ENCODE measurements at regions not wholly inside any gene's neighbourhood (a gene's known extent, or its start where the extent isn't known, plus 50 kb on each side); places are given as distances from the start of the nearest gene placed in this dataset.

DNA sequence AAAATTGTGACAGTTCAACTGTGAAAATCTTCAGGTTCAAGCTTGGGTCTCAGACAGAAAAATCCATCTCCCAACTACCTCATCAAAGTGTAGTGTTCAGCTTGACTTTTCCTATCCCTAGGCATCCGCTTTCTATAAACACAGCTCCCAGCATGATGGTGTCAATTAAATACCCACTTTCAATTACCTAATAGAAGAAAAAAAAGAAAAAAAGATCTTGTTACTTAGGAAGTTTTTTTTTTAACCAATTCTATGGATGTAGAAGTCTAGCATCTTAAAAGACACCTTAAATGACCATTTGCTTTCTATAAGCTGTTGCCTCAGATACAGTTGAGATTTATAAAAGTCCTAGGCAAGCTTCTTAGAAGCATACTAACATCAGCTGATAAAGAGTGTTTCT lies 244.1 kb upstream of the MTNR1B start:
- Histone ChIP-seq H3K9me3 (ENCODE audit: control insufficient read depth, low read depth, low read length) (no peaks in the 10 kb centered on the region), H4K8ac (replicated peaks; ENCODE audit: insufficient read length, low read depth, low read length) (no peak overlapping the region), H3K4me2 (ENCODE audit: insufficient read depth, insufficient read length, low read length) (no peak overlapping the region), H3K18ac (ENCODE audit: insufficient read length, low read depth, low read length) (no peak overlapping the region), H3K4me1 (ENCODE audit: insufficient read depth, low read length) (no peaks in the 10 kb centered on the region), H3K79me1 (ENCODE audit: insufficient read depth, low read depth, low read length, poor library complexity, severe bottlenecking) (no peaks in the 10 kb centered on the region), H3K4ac (ENCODE audit: low read depth, low read length) (no peak overlapping the region), H2BK15ac (ENCODE audit: low read depth, low read length) (no peak overlapping the region), H4K5ac (ENCODE audit: insufficient read length, low read depth, low read length) (no peak overlapping the region), H3K9ac (ENCODE audit: extremely low read depth, insufficient read length, low read length) (no peak overlapping the region), H2BK12ac (ENCODE audit: insufficient read length, low read depth, low read length) (no peak overlapping the region), H3K27ac (ENCODE audit: insufficient read length, low read depth, low read length) (no peak overlapping the region), H3K79me2 (ENCODE audit: insufficient read depth, low read length) (no peaks in the 10 kb centered on the region), H4K91ac (ENCODE audit: insufficient read length, low read depth, low read length) (no peak overlapping the region), H2BK120ac (ENCODE audit: low read depth, low read length, poor library complexity, severe bottlenecking) (no peak overlapping the region), H3K23me2 (ENCODE audit: insufficient read length, low read depth, low read length, poor library complexity, severe bottlenecking) (no peaks in the 10 kb centered on the region), H3K27me3 (ENCODE audit: insufficient read depth, low read length) (no peaks in the 10 kb centered on the region), H2AK5ac (ENCODE audit: insufficient read length, low read length) (no peak overlapping the region), H3K56ac (ENCODE audit: insufficient read length, low read depth, low read length) (no peak overlapping the region), H2AFZ (ENCODE audit: low read length) (no peak overlapping the region), H3K23ac (ENCODE audit: insufficient read length, low read depth, low read length) (no peak overlapping the region), H2BK5ac (ENCODE audit: insufficient read length, low read length) (no peak overlapping the region), H4K20me1 (ENCODE audit: control insufficient read depth, insufficient read depth, insufficient read length) (no peaks in the 10 kb centered on the region), H3K14ac (ENCODE audit: insufficient read depth, low read length) (no peak overlapping the region), H3T11ph (ENCODE audit: low read length) (no peak overlapping the region), H2BK20ac (ENCODE audit: low read depth, low read length, poor library complexity, severe bottlenecking) (no peak overlapping the region)
- Mint-ChIP-seq H3K9me3 (peaks cover 8 to 11% of the 10 kb centered on the region in 2 experiments; a peak in 3 of 5 replicates), H3K27ac (no peak overlapping the region), H3K36me3 (ENCODE audit: insufficient read depth in 1 of 3, low read depth in 3 of 3) (peaks cover 0 to 22% (median 13%) of the 10 kb centered on the region in 3 experiments; a peak in 5 of 7 replicates), H3K27me3 (ENCODE audit: low read depth) (no peaks in the 10 kb centered on the region), H3K4me1 (peaks cover 2 to 12% of the 10 kb centered on the region in 2 experiments; a peak in 3 of 4 replicates), H3K4me3 (no peak overlapping the region)
- TF ChIP-seq, protein P1, sequence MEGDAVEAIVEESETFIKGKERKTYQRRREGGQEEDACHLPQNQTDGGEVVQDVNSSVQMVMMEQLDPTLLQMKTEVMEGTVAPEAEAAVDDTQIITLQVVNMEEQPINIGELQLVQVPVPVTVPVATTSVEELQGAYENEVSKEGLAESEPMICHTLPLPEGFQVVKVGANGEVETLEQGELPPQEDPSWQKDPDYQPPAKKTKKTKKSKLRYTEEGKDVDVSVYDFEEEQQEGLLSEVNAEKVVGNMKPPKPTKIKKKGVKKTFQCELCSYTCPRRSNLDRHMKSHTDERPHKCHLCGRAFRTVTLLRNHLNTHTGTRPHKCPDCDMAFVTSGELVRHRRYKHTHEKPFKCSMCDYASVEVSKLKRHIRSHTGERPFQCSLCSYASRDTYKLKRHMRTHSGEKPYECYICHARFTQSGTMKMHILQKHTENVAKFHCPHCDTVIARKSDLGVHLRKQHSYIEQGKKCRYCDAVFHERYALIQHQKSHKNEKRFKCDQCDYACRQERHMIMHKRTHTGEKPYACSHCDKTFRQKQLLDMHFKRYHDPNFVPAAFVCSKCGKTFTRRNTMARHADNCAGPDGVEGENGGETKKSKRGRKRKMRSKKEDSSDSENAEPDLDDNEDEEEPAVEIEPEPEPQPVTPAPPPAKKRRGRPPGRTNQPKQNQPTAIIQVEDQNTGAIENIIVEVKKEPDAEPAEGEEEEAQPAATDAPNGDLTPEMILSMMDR (conservative IDR thresholded peaks at IDR 0.05): no peak
- no CpG with 5 or more reads among the region's 1 CpG for WGBS (ENCODE audit: extremely low coverage, insufficient read length, low lambda C conversion rate)
- DNase-seq: no peak
